ENCODE measurements at regions not wholly inside any gene's neighbourhood (a gene's known extent, or its start where the extent isn't known, plus 50 kb on each side); places are given as distances from the start of the nearest gene placed in this dataset.

DNA sequence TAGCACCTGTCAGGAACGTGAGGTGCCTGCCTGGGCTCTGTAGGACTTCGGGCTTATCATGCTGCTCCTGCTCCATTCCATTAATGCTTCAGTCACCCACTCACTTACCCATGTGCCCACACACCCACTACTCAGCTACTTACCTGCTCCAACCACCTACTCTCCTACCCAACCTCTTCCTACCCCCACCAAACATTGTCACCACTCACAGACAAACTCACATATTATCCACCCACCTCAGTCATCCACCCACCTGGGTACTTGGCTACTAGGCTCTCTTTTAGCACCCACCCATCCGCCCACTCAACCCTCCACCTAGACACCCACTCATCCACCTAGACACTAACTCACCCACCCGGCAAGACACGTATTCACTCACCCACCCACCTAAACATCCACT lies 724.7 kb upstream of the RAB6C start:
- no peak for DNase-seq (ENCODE audit: low read depth)

GRCh38 chr2:129255610-129256313 lies 723.7 kb upstream of the RAB6C start:
- DNase-seq (ENCODE audit: low read depth) = no peak

DNA sequence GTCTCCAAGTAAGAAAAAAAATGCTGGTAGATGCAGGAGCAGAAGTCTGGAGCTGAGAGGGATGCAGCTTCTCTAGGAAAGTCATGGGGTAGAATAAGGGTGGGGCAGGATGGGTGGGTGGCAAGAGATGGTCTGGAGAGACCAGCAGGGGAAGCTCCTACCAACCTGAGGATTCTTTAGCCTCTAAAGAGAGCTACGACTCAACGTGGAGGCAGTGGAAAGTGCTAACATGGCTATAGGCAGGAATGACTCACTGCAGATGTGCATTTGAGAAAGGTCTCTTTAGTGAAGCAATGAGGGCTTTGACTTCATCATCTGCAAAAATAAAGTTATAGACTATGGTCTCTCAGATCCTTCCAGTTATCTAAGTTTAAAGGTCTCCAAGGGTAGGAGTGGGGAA lies 722.8 kb upstream of the RAB6C start:
- no peak for DNase-seq (ENCODE audit: low read depth)

DNA sequence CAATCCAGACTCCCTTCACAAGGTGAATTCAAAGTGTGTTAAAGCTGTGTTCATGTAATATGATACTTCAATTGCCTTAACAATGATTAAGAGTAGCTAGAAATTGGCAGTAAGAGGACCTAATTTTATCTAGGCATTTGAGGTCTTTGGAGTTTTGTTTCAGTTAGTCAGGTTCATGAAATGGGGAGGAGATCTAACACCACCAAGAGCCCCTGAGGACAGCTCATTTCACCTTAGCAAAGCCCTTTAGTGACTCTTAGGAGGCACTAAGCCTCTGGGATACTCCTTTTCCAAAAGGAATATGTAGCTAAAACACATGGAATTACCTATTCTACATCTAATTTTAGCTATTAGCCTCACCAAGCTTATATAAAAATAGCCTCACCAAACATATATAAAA lies 716.5 kb upstream of the RAB6C start:
- DNase-seq (ENCODE audit: low read depth) = no peak

DNA sequence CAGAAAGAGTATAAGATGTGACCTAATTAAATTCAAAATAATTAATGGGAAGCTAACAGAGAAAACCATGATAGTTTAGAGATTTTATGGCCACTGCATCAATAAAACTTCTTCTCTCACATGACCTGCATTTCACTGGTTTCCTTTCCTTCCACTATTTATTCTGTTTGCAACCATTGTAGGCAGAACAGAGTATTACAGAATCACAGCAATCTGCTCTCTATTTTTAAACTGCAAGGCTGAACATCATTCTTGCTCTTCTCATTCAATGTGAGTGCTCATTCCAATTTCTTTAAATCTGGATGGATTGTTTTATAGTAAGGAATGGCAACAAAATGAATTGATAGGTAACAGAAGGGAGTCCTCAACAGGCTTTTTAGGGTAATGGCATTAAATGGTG lies 715.5 kb upstream of the RAB6C start:
- DNase-seq (ENCODE audit: low read depth) = no peak

DNA sequence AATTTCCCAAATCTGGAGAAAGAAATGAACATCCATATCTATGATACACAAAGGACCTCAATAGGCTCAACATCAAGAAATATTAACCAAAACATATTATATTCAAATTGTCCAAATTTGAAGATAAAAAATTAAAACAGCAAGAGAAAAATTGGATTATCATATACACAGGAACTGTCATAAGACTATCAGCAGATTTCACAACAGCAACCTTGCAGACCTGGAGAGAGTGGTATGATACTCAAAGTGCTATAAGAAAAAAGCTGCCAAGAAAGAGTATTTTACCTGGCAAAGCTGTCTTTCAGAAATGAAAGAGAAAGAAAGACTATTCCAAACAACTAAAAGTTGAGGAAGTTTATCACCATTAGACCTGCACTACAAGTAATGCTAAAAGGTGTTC lies 711.9 kb upstream of the RAB6C start:
- DNase-seq (ENCODE audit: low read depth) = no peak

DNA sequence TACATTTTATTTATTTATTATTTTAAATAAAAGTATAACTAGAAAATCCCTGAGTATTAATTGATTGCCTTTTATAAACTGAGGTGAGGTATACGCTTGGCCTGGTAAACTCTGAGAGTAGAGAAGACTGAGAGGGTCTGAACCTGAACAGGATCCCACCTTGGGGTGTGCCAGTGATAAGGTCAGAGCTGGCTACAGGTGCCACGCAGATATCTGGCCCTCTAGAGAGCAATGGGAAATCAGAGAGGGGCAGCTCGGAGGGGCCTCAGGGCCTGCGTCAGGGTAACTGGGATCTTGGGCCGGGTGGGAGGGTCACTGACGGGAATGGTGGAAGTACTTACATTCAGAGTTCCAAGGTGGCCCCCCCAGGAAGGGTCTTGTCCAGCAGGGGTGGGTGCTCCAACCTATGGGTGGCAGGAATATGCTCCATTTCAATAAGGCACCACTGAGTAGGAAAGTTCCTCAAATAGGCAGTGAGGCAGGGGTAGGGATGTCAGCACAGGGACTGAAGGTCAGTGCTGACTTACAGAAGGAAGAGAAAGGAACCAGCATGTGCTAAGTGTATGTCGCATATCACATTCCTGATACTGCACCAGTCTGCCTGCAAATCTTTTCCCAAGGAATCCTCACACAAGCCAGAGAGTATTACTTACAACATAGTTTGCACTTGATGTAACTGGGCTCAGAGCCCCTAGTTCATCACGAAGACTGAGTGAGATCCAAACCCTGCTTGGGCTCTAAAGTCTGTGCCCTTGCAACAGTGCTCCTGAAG lies 706.0 kb upstream of the RAB6C start:
- DNase-seq (ENCODE audit: low read depth) = no peak

DNA sequence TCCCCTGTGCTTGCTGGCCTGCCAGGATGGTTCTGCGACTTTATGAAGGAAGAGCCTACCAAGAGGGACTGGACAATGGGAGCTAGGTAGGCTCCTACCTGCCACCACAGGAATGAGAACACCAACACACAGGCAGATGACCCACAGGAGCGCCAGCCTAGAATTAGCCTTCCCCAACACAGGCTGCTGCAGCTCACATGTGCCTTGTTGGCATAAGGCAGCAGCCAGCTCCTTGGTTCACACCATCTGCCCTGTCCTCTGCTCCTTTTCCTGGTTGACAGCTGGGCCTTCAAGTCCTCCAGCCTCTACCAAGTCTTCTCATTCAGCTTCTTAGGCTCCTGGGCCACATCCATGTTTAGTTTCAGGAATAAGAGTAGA lies 705.4 kb upstream of the RAB6C start:
- DNase-seq (ENCODE audit: low read depth) = no peak

DNA sequence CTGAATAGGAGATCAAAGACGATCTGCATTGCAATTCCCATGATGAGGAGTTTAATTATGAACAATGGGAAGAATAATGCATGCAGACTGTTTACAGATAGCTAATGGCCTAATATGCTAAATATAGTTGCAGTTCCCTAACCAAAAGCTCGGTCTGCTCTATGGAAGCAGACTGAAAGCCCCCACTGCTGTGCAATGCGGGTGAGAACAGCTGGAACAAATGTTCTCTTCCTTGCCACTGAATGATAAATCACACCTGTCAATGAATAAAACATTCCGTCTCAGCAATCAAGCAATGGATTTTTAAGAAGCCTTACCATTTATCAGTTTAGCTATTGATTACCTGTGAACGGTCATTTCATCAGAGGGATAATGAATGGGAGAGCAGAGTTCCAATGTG lies 704.5 kb upstream of the RAB6C start:
- DNase-seq (ENCODE audit: low read depth) = no peak

GRCh38 chr2:129275706-129276105 lies 703.8 kb upstream of the RAB6C start:
- no peak for DNase-seq (ENCODE audit: low read depth)

DNA sequence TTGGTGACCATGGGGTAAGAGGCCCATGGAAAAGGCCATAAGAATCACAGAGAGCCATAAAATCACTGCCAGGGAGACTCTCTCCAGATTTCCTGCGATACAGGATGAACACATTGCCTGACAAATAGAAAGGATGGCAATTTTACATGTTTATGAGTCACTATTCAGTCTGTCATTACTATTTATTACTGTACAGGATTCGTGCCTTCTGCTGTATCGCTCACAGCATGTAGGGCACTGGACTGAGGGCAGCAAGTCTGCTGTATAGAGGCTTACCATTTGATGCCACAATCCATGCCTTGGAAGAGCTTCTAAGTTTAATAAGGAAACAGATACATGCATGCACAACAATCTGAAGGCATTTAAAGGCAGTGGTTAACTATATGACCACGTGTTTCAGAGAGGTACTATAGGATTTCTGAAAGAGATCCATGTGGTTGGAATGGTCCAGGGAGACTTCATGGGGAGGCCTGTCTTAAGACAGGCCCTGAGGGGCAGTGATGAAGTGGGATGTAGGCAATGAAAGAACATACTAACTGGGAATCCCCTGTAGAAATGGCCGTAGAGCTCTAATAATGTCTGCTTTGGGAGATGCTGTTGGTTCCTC lies 702.4 kb upstream of the RAB6C start:
- no peak for DNase-seq (ENCODE audit: low read depth)

- DNase-seq (ENCODE audit: low read depth) = no peak
These were observed 701.9 kb upstream of the RAB6C start for GRCh38 chr2:129277585-129277981.

- no peak for DNase-seq (ENCODE audit: low read depth)
These were observed 697.5 kb upstream of the RAB6C start for GRCh38 chr2:129281791-129282530.

GRCh38 chr2:129285012-129285411 lies 694.5 kb upstream of the RAB6C start:
- DNase-seq (ENCODE audit: low read depth) = no peak

DNA sequence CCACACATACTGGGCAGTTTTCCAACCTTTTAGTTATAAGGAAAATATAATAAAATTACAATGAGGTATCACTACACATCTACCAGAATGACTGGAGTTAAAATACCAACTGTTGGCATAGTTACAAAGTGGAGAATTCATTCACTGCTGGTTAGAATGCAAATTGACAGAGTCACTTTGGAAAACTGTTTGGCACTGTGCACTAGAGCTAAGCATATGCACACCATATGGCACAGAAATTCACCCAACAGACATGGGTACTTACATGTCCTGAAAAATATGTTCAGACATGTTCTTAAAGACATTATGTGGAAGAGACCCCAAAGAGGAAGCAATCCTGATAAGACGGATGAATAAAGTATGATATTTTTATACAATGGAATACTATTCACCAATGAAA lies 686.1 kb upstream of the RAB6C start:
- no peak for DNase-seq (ENCODE audit: low read depth)

DNA sequence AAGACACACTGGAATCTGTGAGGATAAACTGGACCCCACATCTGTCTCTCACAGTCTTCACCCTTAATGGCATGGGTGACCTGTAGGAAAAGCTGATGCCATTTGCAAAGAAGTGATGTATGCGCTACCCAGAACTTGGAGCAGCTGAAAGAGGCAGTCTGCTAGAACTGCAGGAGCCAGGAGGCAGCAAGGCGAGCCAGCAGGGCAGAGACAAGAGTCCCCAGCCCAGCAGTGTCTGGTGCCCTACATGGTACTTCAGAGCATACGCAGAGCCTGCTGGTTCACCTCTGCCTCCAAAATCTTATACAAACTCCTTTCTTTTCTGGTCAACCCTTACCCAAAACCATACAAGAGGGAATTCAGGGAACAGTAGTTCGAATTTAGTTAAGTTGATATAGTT lies 683.1 kb upstream of the RAB6C start:
- no peak for DNase-seq (ENCODE audit: low read depth)

DNA sequence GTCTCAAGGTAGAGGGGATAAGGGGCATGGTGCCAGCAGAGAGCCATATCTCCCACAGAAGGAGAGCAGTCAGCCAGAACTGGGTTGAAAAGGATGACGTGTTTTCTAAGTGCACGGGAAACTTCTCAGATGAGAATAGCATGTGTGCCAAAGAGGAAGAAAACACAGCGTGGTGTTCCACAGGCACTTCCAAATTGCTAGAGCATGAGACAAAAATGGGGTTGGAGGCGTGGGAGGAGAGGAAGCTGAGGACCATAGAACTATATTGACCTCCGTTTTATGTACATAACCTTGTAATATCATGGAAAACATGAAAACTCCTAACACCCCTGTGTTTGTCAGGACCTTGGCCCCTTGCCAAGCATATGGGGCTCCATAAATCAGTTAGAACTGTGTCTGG lies 682.7 kb upstream of the RAB6C start:
- DNase-seq (ENCODE audit: low read depth) = no peak

GRCh38 chr2:129297430-129297829 lies 682.0 kb upstream of the RAB6C start:
- no peak for DNase-seq (ENCODE audit: low read depth)

DNA sequence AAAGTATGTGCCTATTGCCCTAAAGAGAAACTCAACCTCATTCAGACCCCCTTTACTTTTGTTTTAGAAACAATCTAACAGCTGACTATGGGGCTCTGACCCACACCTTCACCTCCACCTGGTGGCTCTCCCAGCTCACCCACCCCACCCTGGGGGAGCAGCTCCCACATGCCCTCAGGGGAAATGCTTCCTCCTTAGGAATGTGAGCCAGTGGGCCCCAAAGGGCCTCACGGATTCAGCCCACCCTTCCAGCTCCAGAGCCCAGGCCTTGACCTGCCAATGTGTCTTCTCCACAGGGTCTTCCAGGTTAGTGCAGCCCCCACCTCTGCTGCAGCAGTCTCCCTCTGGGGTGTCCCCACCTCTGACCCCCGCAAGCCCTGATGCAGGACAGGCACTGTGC lies 680.1 kb upstream of the RAB6C start:
- DNase-seq (ENCODE audit: low read depth) = no peak

- no peak for DNase-seq (ENCODE audit: low read depth)
These were observed 679.7 kb upstream of the RAB6C start for GRCh38 chr2:129299756-129300155.

GRCh38 chr2:129300456-129300855 lies 679.0 kb upstream of the RAB6C start:
- DNase-seq (ENCODE audit: low read depth) = no peak

GRCh38 chr2:129301431-129301913 lies 678.0 kb upstream of the RAB6C start:
- DNase-seq (ENCODE audit: low read depth) = no peak

DNA sequence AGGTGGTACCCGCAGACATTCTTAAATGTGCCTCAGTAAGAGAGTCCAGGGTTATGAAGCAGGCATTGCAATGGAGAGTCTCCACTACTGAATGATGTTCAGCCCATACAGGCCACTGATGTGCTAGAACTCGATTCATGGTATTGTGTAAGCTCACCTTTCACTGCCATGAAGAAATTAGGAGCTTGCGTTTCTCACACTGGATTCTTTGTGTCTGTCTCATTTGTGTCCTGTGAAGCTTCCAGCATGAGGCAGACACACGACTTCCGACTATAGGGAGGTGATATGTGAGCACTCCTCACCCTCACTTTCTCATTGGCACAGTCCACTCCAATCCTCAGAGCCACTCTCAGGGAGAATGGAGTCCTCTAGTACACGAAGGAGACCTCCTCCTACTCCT lies 677.4 kb upstream of the RAB6C start:
- DNase-seq (ENCODE audit: low read depth) = no peak

Measured in stimulated activated CD8-positive, alpha-beta memory T cell treated with anti-CD3 and anti-CD28 coated beads, Interleukin-12 subunit alpha, Interleukin-12 subunit beta, amount 100 ng/mL, for 1 hour (primary cell).